H1 (cell line): ENCODE measurements at regions not wholly inside any gene's neighbourhood (a gene's known extent, or its start where the extent isn't known, plus 50 kb on each side); places are given as distances from the start of the nearest gene placed in this dataset.
"Not testable (repeated sequence)": the region's sequence is repeated elsewhere in the genome, so short reads cannot be mapped to it uniquely, and the experiment has no call there.

Experiments
- CTCF ChIA-PET: fragments of 300-600 bp; sonication (Branson Sonifier 250); formaldehyde crosslinking; loops from one replicate; lab custom pipeline; 2021; ENCODE audit not compliant: partially characterized antibody; lab: Charles Lee
- POLR2A ChIA-PET: fragments of 300-600 bp; sonication (Branson Sonifier 250); formaldehyde crosslinking; loops from one replicate; lab custom pipeline; 2021; ENCODE audit warnings: inconsistent platforms; ENCODE audit not compliant: partially characterized antibody; lab: Charles Lee
- DNase-seq, 2 experiments: peaks; one replicate each; pipeline versions ENCODE4 v3.0.0 to v3.0.0-alpha.2; 2010 to 2022; ENCODE audit warnings: low spot score in 2 of 2, low read depth in 1 of 2, mixed read lengths in 1 of 2
- FAIRE-seq: peaks from 2 replicates; lab custom pipeline; 2011; peaks lifted over from hg19 to GRCh38; lab: Jason Lieb, UNC
- H2AFZ ChIP-seq: 2 replicates; pipeline ENCODE4 v1.8.1; 2012; ENCODE audit warnings: low read length, inconsistent platforms
- H2AK5ac ChIP-seq: 2 replicates; pipeline ENCODE4 v1.6.1; 2013; ENCODE audit warnings: low read depth, low read length
- H2BK120ac ChIP-seq: replicated peaks from 2 replicates; pipeline ENCODE3; 2013; ENCODE audit warnings: low read depth, low read length, inconsistent platforms
- H2BK12ac ChIP-seq: 2 replicates; pipeline ENCODE4 v1.6.1; 2013; ENCODE audit warnings: low read depth, low read length
- H2BK15ac ChIP-seq: 2 replicates; pipeline ENCODE4 v1.6.1; 2013; ENCODE audit warnings: low read length
- H2BK20ac ChIP-seq: 2 replicates; pipeline ENCODE4 v1.6.1; 2013; ENCODE audit warnings: low read length
- H2BK5ac ChIP-seq: 2 replicates; pipeline ENCODE4 v1.6.1; 2013; ENCODE audit warnings: low read depth, low read length
- H3K14ac ChIP-seq: 2 replicates; pipeline ENCODE4 v1.6.1; 2013; ENCODE audit warnings: inconsistent platforms; ENCODE audit not compliant: insufficient read length
- H3K18ac ChIP-seq: 2 replicates; pipeline ENCODE4 v1.6.1; 2013; ENCODE audit warnings: low read length; ENCODE audit errors: extremely low read depth
- H3K23ac ChIP-seq: 2 replicates; pipeline ENCODE4 v1.6.1; 2013; ENCODE audit warnings: inconsistent platforms; ENCODE audit not compliant: insufficient read length
- H3K23me2 ChIP-seq: 2 replicates; pipeline ENCODE4 v1.6.1; 2013; ENCODE audit warnings: low read depth, low read length
- H3K27ac ChIP-seq: 2 replicates; pipeline ENCODE4 v1.6.1; 2011; ENCODE audit warnings: low read depth, low read length, inconsistent platforms
- H3K27me3 ChIP-seq, 4 experiments: replicated peaks in 1 of 4; 1 replicate in 1 of 4; 2 replicates in 3 of 4; pipeline versions ENCODE4 v1.6.1 to v1.8.1; 2011 to 2013; ENCODE audit warnings: low read length in 3 of 4, mild to moderate bottlenecking in 3 of 4, inconsistent platforms in 2 of 4, mixed read lengths in 2 of 4, moderate library complexity in 1 of 4; ENCODE audit not compliant: control insufficient read depth in 3 of 4, insufficient read depth in 3 of 4; ENCODE audit errors: extremely low read depth in 1 of 4
- H3K36me3 ChIP-seq, 4 experiments: 2 replicates each; pipeline versions ENCODE4 v1.6.1 to v1.8.1; 2011 to 2013; ENCODE audit warnings: mild to moderate bottlenecking in 4 of 4, low read length in 3 of 4, moderate library complexity in 2 of 4, control low read depth in 1 of 4, inconsistent platforms in 1 of 4; ENCODE audit not compliant: insufficient read depth in 4 of 4, control insufficient read depth in 2 of 4
- H3K4ac ChIP-seq: replicated peaks from 2 replicates; pipeline ENCODE3; 2013; ENCODE audit warnings: low read length, low read depth, mixed read lengths, inconsistent platforms; ENCODE audit not compliant: insufficient read length
- H3K4me1 ChIP-seq, 4 experiments: replicated peaks in 1 of 4; 1 replicate in 1 of 4; 2 replicates in 3 of 4; pipeline versions ENCODE4 v1.6.1 to v1.8.1; 2011 to 2013; ENCODE audit warnings: low read length in 3 of 4, inconsistent platforms in 2 of 4, mixed read lengths in 1 of 4; ENCODE audit not compliant: insufficient read depth in 4 of 4, control insufficient read depth in 3 of 4
- H3K4me2 ChIP-seq, 2 experiments: 2 replicates each; pipeline versions ENCODE4 v1.6.1 to v1.8.1; 2011 to 2013; ENCODE audit warnings: low read depth in 2 of 2, low read length in 2 of 2, control low read depth in 1 of 2, inconsistent platforms in 1 of 2, mild to moderate bottlenecking in 1 of 2; ENCODE audit not compliant: insufficient read depth in 1 of 2
- H3K4me3 ChIP-seq, 4 experiments: fragments of 200-600, 300-600 bp in 1 of 4; sonication (generic), shearing (Covaris generic), sonication (Bioruptor Twin) in 1 of 4; 2 replicates each; pipeline versions ENCODE4 v1.5.1 to v1.8.1; 2011 to 2016; ENCODE audit warnings: low read length in 4 of 4, low read depth in 3 of 4, control low read depth in 2 of 4, inconsistent platforms in 2 of 4, mild to moderate bottlenecking in 2 of 4, mixed read lengths in 1 of 4, moderate library complexity in 1 of 4; ENCODE audit not compliant: insufficient read depth in 2 of 4; ENCODE audit errors: extremely low read depth in 1 of 4
- H3K56ac ChIP-seq: replicated peaks from 2 replicates; pipeline ENCODE3; 2013; ENCODE audit warnings: low read depth, mild to moderate bottlenecking, mixed read lengths, low read length, inconsistent platforms; ENCODE audit not compliant: insufficient read length
- H3K79me1 ChIP-seq: 2 replicates; pipeline ENCODE4 v1.6.1; 2013; ENCODE audit warnings: low read depth, low read length, control low read depth
- H3K79me2 ChIP-seq, 2 experiments: 2 replicates each; pipeline versions ENCODE4 v1.6.1 to v1.8.1; 2012 to 2013; ENCODE audit warnings: low read length in 2 of 2, mild to moderate bottlenecking in 2 of 2, inconsistent platforms in 1 of 2; ENCODE audit not compliant: insufficient read depth in 2 of 2, control insufficient read depth in 1 of 2
- H3K9ac ChIP-seq, 4 experiments: replicated peaks in 1 of 4; 1 replicate in 1 of 4; 2 replicates in 3 of 4; pipeline versions ENCODE4 v1.6.1 to v1.8.1; 2011 to 2013; ENCODE audit warnings: low read depth in 3 of 4, low read length in 3 of 4, control low read depth in 2 of 4, mild to moderate bottlenecking in 2 of 4, moderate library complexity in 2 of 4, inconsistent platforms in 1 of 4; ENCODE audit errors: extremely low read depth in 1 of 4
- H3K9me3 ChIP-seq, 2 experiments: 2 replicates each; pipeline versions ENCODE4 v1.6.1 to v1.8.1; 2012 to 2013; ENCODE audit warnings: mild to moderate bottlenecking in 2 of 2, moderate library complexity in 2 of 2, control low read depth in 1 of 2, inconsistent platforms in 1 of 2, low read depth in 1 of 2, low read length in 1 of 2, mixed read lengths in 1 of 2; ENCODE audit not compliant: insufficient read depth in 2 of 2
- H4K20me1 ChIP-seq, 2 experiments: replicated peaks in 1 of 2; 2 replicates each; pipeline versions ENCODE3 to v1.8.1; 2011 to 2013; ENCODE audit warnings: inconsistent platforms in 2 of 2, low read length in 2 of 2, mild to moderate bottlenecking in 1 of 2; ENCODE audit not compliant: insufficient read depth in 2 of 2, control insufficient read depth in 1 of 2
- H4K5ac ChIP-seq: 2 replicates; pipeline ENCODE4 v1.6.1; 2013; ENCODE audit warnings: low read length, low read depth, mixed read lengths, inconsistent platforms; ENCODE audit not compliant: insufficient read length
- H4K8ac ChIP-seq: 2 replicates; pipeline ENCODE4 v1.8.0; 2013; ENCODE audit warnings: mild to moderate bottlenecking, moderate library complexity, low read length, inconsistent platforms; ENCODE audit not compliant: insufficient read depth; ENCODE audit errors: extremely low read depth
- H4K91ac ChIP-seq: replicated peaks from 2 replicates; pipeline ENCODE3; 2013; ENCODE audit warnings: low read length, mixed read lengths, inconsistent platforms; ENCODE audit not compliant: insufficient read length
- WGBS, 2 experiments: shearing (Covaris generic) in 1 of 2; methylation state at CpG; one replicate each; pipeline versions ENCODE4 v1.1.6 to v1.1.7; 2013 to 2015; ENCODE audit warnings: low lambda C conversion rate in 2 of 2, mixed read lengths in 2 of 2, inconsistent platforms in 1 of 2, low coverage in 1 of 2, missing lambda C conversion rate in 1 of 2; ENCODE audit not compliant: insufficient replicate concordance in 2 of 2, insufficient coverage in 1 of 2, insufficient read length in 1 of 2; ENCODE audit errors: extremely low coverage in 1 of 2, missing lambda C conversion rate in 1 of 2; 5-methylcytosine and 5-hydroxymethylcytosine counted together

DNA sequence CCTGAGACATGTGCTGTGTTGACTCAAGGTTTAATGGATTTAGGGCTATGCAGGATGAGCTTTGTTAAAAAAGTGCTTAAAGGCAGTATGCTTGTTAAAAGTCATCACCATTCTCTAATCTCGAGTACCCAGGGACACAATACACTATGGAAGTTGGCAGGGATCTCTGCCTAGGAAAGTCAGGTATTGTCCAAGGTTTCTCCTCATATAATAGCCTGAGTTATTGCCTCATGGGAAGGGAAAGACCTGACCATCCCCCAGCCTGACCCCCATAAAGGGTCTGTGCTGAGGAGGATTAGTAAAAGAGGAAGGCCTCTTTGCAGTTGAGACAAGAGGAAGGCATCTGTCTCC lies 109.7 kb downstream of the ZNF486 start:
- H3K4me3 ChIP-seq, H3K9ac ChIP-seq, H3K4me1 ChIP-seq, H4K8ac ChIP-seq, H3K79me2 ChIP-seq, H3K4ac ChIP-seq, H2BK20ac ChIP-seq, H2BK15ac ChIP-seq, H3K9me3 ChIP-seq, H4K20me1 ChIP-seq, DNase-seq, H3K36me3 ChIP-seq, H4K5ac ChIP-seq, H3K79me1 ChIP-seq, H3K27ac ChIP-seq, H2AK5ac ChIP-seq, H3K23me2 ChIP-seq, H3K18ac ChIP-seq, H3K4me2 ChIP-seq, H4K91ac ChIP-seq, H2BK120ac ChIP-seq, H2BK5ac ChIP-seq, H3K23ac ChIP-seq, FAIRE-seq, H3K27me3 ChIP-seq, H3K56ac ChIP-seq, H3K14ac ChIP-seq: not testable (repeated sequence)
- CTCF ChIA-PET, result interaction anchor here (1.1 kb wide), 1 partner anchor 84 kb away, joined by 3 read pairs; no protein-coding TSS in a partner anchor
- Histone ChIP-seq H2AFZ (peak overlapping the region; percentile 59; the same call in 1 of the 2 replicates), H2BK12ac (0 out of 2 replicates have a peak overlapping the region, but pooled peaks have one; percentile 14)
- WGBS, 2 experiments, result 86% methylated on average over 1 of the region's 1 CpG; no CpG with 5 or more reads in 1 of the 2 experiments
- POLR2A ChIA-PET, result interaction anchor here (1.0 to 1.2 kb wide), 2 partner anchors 15 to 18 kb away, joined by 3 read pairs; no protein-coding TSS in a partner anchor
